IMR-90 (cell line): ENCODE measurements at regions not wholly inside any gene's neighbourhood (a gene's known extent, or its start where the extent isn't known, plus 50 kb on each side); places are given as distances from the start of the nearest gene placed in this dataset.

Source experiments
- ATAC-seq: fragments of 200-7000 bp; cut with Tn5 transposase; 2 replicates; pipeline ENCODE4 v1.9.1; 2020; ENCODE audit warnings: low read depth, mild to moderate bottlenecking, moderate library complexity
- BruUV-seq: library from RNA; stranded (reverse); fragments of 400-500 nt; replicated peaks from 2 replicates; lab custom pipeline; 2021; lab: Mats Ljungman, UMichigan
- CTCF ChIA-PET: fragments of 300-600 bp; formaldehyde crosslinking; extraction: SDS; loops from one replicate; lab custom pipeline; 2021; ENCODE audit warnings: antibody characterized with exemption; lab: Yijun Ruan, JAX
- POLR2A ChIA-PET: fragments of 300-600 bp; sonication (Branson Sonifier 250); formaldehyde crosslinking; loops from one replicate; lab custom pipeline; 2022; ENCODE audit warnings: antibody characterized with exemption; ENCODE audit not compliant: unreplicated experiment; lab: Charles Lee
- DNase-seq: peaks from one replicate; pipeline ENCODE4 v3.0.0; 2013
- H2AFZ ChIP-seq: replicated peaks from 2 replicates; pipeline ENCODE3; 2013; ENCODE audit warnings: low read length, mild to moderate bottlenecking; ENCODE audit not compliant: poor library complexity
- H2AK5ac ChIP-seq: 2 replicates; pipeline ENCODE4 v1.6.1; 2013; ENCODE audit warnings: low read depth, low read length, inconsistent platforms
- H2AK9ac ChIP-seq: replicated peaks from 2 replicates; pipeline ENCODE3; 2013; ENCODE audit warnings: mild to moderate bottlenecking, low read depth, low read length, moderate library complexity; ENCODE audit not compliant: poor library complexity
- H2BK120ac ChIP-seq: 2 replicates; pipeline ENCODE4 v1.6.1; 2013; ENCODE audit warnings: low read depth, low read length, inconsistent platforms
- H2BK15ac ChIP-seq: 3 replicates; pipeline ENCODE4 v1.6.1; 2013; ENCODE audit warnings: low read depth, low read length, inconsistent platforms
- H2BK20ac ChIP-seq: 2 replicates; pipeline ENCODE4 v1.6.1; 2013; ENCODE audit warnings: low read depth, mild to moderate bottlenecking, inconsistent platforms, low read length, moderate library complexity
- H2BK5ac ChIP-seq: 2 replicates; pipeline ENCODE4 v1.6.1; 2013; ENCODE audit warnings: mild to moderate bottlenecking, low read depth, low read length, inconsistent platforms; ENCODE audit not compliant: poor library complexity, severe bottlenecking
- H3K14ac ChIP-seq: replicated peaks from 2 replicates; pipeline ENCODE4 v1.6.1; 2013; ENCODE audit warnings: low read depth, low read length, inconsistent platforms
- H3K18ac ChIP-seq: 2 replicates; pipeline ENCODE4 v1.6.1; 2013; ENCODE audit warnings: low read depth, low read length, control low read depth
- H3K23ac ChIP-seq: 2 replicates; pipeline ENCODE4 v1.6.1; 2013; ENCODE audit warnings: low read depth, low read length, inconsistent platforms
- H3K27ac ChIP-seq: 2 replicates; pipeline ENCODE4 v1.5.1; 2013; ENCODE audit warnings: mild to moderate bottlenecking, control low read depth, low read length; ENCODE audit not compliant: insufficient read depth
- H3K27me3 ChIP-seq: 2 replicates; pipeline ENCODE4 v1.6.1; 2013; ENCODE audit warnings: low read length; ENCODE audit not compliant: control insufficient read depth, insufficient read depth
- H3K36me3 ChIP-seq: 2 replicates; pipeline ENCODE4 v1.6.1; 2013; ENCODE audit warnings: low read length, mixed read lengths; ENCODE audit not compliant: control insufficient read depth, insufficient read depth
- H3K4ac ChIP-seq: 2 replicates; pipeline ENCODE4 v1.6.1; 2013; ENCODE audit warnings: low read depth, low read length, inconsistent platforms
- H3K4me1 ChIP-seq: 2 replicates; pipeline ENCODE4 v1.6.1; 2013; ENCODE audit warnings: low read length, mixed read lengths; ENCODE audit not compliant: control insufficient read depth, insufficient read depth
- H3K4me2 ChIP-seq: 2 replicates; pipeline ENCODE4 v1.6.1; 2013; ENCODE audit warnings: low read depth, mild to moderate bottlenecking, control low read depth, low read length, moderate library complexity
- H3K4me3 ChIP-seq: 2 replicates; pipeline ENCODE4 v1.5.1; 2013; ENCODE audit warnings: low read depth, mild to moderate bottlenecking, control low read depth, low read length, moderate library complexity; ENCODE audit not compliant: insufficient read depth
- H3K56ac ChIP-seq: 2 replicates; pipeline ENCODE4 v1.6.1; 2013; ENCODE audit warnings: low read length, inconsistent platforms; ENCODE audit not compliant: insufficient read depth; ENCODE audit errors: extremely low read depth
- H3K79me1 ChIP-seq, 2 experiments: 2 replicates each; pipeline ENCODE4 v1.6.1; 2013; ENCODE audit warnings: low read length in 2 of 2, inconsistent platforms in 1 of 2, low read depth in 1 of 2
- H3K9ac ChIP-seq: 2 replicates; pipeline ENCODE4 v1.6.1; 2013; ENCODE audit warnings: low read depth, low read length, control low read depth
- H3K9me1 ChIP-seq: 2 replicates; pipeline ENCODE4 v1.6.1; 2013; ENCODE audit warnings: low read length, inconsistent platforms; ENCODE audit not compliant: insufficient read depth
- H3K9me3 ChIP-seq: 2 replicates; pipeline ENCODE4 v1.6.1; 2013; ENCODE audit warnings: low read length; ENCODE audit not compliant: control insufficient read depth, insufficient read depth
- H4K20me1 ChIP-seq: 2 replicates; pipeline ENCODE4 v1.6.1; 2013; ENCODE audit warnings: low read length, inconsistent platforms; ENCODE audit not compliant: insufficient read depth
- H4K5ac ChIP-seq: 2 replicates; pipeline ENCODE4 v1.6.1; 2013; ENCODE audit warnings: mild to moderate bottlenecking, low read depth, low read length, control low read depth
- H4K8ac ChIP-seq, 2 experiments: 2 replicates each; pipeline ENCODE4 v1.6.1; 2013; ENCODE audit warnings: low read depth in 2 of 2, low read length in 2 of 2, control low read depth in 1 of 2, inconsistent platforms in 1 of 2
- H4K91ac ChIP-seq: 2 replicates; pipeline ENCODE4 v1.6.1; 2013; ENCODE audit warnings: low read depth, low read length, inconsistent platforms; ENCODE audit not compliant: insufficient read depth
- BHLHE40 ChIP-seq: fragments of 150-350 bp; IDR thresholded peaks from 2 replicates; pipeline ENCODE4 v1.6.1; 2016; ENCODE audit warnings: mild to moderate bottlenecking, low read depth, low read length
- CHD1 ChIP-seq: IDR thresholded peaks from 2 replicates; pipeline ENCODE4 v1.6.1; 2012; ENCODE audit warnings: low read depth, low read length, improper control_type of control experiment
- FOS ChIP-seq: fragments of 150-350 bp; IDR thresholded peaks from 2 replicates; pipeline ENCODE4 v1.6.1; 2016; ENCODE audit warnings: low read depth, low read length
- MAFK ChIP-seq: IDR thresholded peaks from 2 replicates; pipeline ENCODE4 v1.6.1; 2012; ENCODE audit warnings: low read depth, low read length, improper control_type of control experiment
- MAZ ChIP-seq: IDR thresholded peaks from 2 replicates; pipeline ENCODE4 v1.6.1; 2012; ENCODE audit warnings: low read depth, mild to moderate bottlenecking, low read length, improper control_type of control experiment, moderate library complexity, borderline replicate concordance
- MXI1 ChIP-seq: IDR thresholded peaks from 2 replicates; pipeline ENCODE4 v1.6.1; 2012; ENCODE audit warnings: low read depth, mild to moderate bottlenecking, low read length, moderate library complexity, borderline replicate concordance
- POLR2A ChIP-seq: IDR thresholded peaks from 2 replicates; pipeline ENCODE4 v1.6.1; 2012; ENCODE audit warnings: mild to moderate bottlenecking, low read depth, low read length
- RAD21 ChIP-seq: IDR thresholded peaks from 2 replicates; pipeline ENCODE4 v1.6.1; 2012; ENCODE audit warnings: low read length, improper control_type of control experiment
- RCOR1 ChIP-seq: IDR thresholded peaks from 2 replicates; pipeline ENCODE4 v1.6.1; 2012; ENCODE audit warnings: mild to moderate bottlenecking, low read length, improper control_type of control experiment; ENCODE audit not compliant: insufficient replicate concordance
- RFX5 ChIP-seq: IDR thresholded peaks from 2 replicates; pipeline ENCODE4 v1.8.0; 2012; ENCODE audit warnings: low read depth, mild to moderate bottlenecking, low read length, moderate library complexity
- SMC3 ChIP-seq: fragments of 150-350 bp; IDR thresholded peaks from 2 replicates; pipeline ENCODE4 v1.6.1; 2016; ENCODE audit warnings: low read depth, mild to moderate bottlenecking, antibody characterized with exemption, low read length, moderate library complexity
- WGBS, 2 experiments: methylation state at CpG; one replicate each; pipeline versions ENCODE4 v1.1.5 to v1.1.7; 2013; ENCODE audit warnings: missing lambda C conversion rate in 2 of 2; ENCODE audit not compliant: insufficient read length in 1 of 2; ENCODE audit errors: extremely low coverage in 2 of 2; 5-methylcytosine and 5-hydroxymethylcytosine counted together
- dilution Hi-C: fragments of 300-500 bp; cut with HindIII; formaldehyde crosslinking; loops from one replicate; pipeline ENCODE4 v1.14.3; 2018; ENCODE audit warnings: low sequenced_read_pairs; ENCODE audit not compliant: unreplicated experiment
- in situ Hi-C: fragments of 300-500 bp; cut with MboI; formaldehyde crosslinking; loops from 3 replicates; pipeline ENCODE4 v1.14.3; 2019; ENCODE audit warnings: low sequenced_read_pairs, inconsistent platforms, mixed read lengths
- intact Hi-C: fragments of 100-400 bp; cut with micrococcal nuclease; formaldehyde crosslinking; loops from 2 replicates; pipeline ENCODE4 v1.10.0; 2022
- TF ChIP-seq, protein P1 (sequence below): conservative IDR thresholded peaks from 2 replicates; pipeline ENCODE4 v1.5.1; 2012; ENCODE audit warnings: mild to moderate bottlenecking, low read depth, low read length, improper control_type of control experiment

DNA sequence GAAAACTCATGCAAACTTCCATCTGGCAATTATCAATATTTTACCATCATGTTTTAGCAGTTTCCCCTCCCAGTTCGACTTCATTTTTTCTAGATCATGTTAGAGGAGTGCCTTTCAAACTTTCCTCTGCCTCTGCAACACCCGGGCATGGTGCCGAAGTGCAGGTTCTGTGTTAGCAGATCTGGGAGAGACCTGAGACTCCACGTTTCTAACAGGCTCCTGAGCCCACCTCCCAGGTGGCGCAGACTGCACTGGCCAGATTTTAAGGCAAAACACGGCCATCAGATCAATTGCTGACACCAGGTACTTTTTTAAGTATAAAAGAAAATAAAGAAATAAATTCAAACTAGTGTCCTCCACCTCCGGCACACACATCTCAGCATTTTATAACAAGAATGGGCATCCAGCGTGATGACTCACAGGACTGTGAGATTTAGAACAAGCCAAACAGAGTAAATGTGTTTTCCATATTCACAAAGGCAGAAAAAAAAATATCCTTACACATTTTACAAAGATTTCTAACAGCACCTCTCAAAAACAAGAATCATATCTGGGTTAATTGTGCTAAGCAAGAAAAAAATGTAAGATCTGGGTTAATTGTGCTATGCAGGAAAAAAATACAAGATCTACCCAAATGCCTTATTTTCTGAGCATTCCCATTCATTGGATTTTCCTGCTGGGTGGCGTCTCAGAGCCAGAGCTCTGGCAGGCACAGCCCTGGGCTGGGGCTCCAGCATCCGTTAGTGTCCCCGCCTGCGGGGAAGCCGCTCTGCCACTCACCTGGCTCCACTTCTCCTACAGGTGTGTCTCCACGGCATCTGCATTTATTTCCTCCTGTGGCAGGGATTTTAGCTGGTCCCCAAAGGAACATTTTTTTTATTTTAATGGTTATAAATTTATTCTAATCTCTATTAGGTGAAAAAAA is 127.9 kb upstream of the SOX1 start:
- Histone ChIP-seq H3K79me1 (no peaks in the 10 kb centered on the region), H2BK15ac (no peak overlapping the region), H3K4me3 (no peak overlapping the region), H3K9me3 (peaks cover 26% of the 10 kb centered on the region), H2AK5ac (no peak overlapping the region), H3K4ac (no peak overlapping the region), H3K4me1 (no peaks in the 10 kb centered on the region), H2BK120ac (no peak overlapping the region), H3K9ac (no peak overlapping the region), H3K14ac (no peak overlapping the region), H4K20me1 (no peaks in the 10 kb centered on the region), H3K27me3 (no peaks in the 10 kb centered on the region), H3K36me3 (no peaks in the 10 kb centered on the region), H3K23ac (no peak overlapping the region), H3K27ac (no peak overlapping the region), H2BK20ac (no peak overlapping the region), H3K9me1 (no peaks in the 10 kb centered on the region), H2BK5ac (no peak overlapping the region), H2AFZ (no peak overlapping the region), H4K5ac (no peak overlapping the region), H3K56ac (no peak overlapping the region), H3K18ac (no peak overlapping the region), H4K91ac (no peak overlapping the region), H3K4me2 (no peak overlapping the region), H4K8ac (no peak overlapping the region), H2AK9ac (no peak overlapping the region)
- intact Hi-C loops, result no loop called here
- no TSS peak for BruUV-seq
- ChIA-PET CTCF (no interaction called here), POLR2A (no interaction called here)
- in situ Hi-C loops, result no loop called here
- dilution Hi-C loops, result no loop called here
- TF ChIP-seq RAD21 (no peak), POLR2A (no peak), CHD1 (no peak), BHLHE40 (no peak), MXI1 (no peak), RCOR1 (no peak), SMC3 (no peak), MAFK (no peak), FOS (no peak), RFX5 (no peak), MAZ (no peak)
- TF ChIP-seq, protein P1, sequence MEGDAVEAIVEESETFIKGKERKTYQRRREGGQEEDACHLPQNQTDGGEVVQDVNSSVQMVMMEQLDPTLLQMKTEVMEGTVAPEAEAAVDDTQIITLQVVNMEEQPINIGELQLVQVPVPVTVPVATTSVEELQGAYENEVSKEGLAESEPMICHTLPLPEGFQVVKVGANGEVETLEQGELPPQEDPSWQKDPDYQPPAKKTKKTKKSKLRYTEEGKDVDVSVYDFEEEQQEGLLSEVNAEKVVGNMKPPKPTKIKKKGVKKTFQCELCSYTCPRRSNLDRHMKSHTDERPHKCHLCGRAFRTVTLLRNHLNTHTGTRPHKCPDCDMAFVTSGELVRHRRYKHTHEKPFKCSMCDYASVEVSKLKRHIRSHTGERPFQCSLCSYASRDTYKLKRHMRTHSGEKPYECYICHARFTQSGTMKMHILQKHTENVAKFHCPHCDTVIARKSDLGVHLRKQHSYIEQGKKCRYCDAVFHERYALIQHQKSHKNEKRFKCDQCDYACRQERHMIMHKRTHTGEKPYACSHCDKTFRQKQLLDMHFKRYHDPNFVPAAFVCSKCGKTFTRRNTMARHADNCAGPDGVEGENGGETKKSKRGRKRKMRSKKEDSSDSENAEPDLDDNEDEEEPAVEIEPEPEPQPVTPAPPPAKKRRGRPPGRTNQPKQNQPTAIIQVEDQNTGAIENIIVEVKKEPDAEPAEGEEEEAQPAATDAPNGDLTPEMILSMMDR, result no peak
- DNase-seq (no peak), ATAC-seq (no peak)
- WGBS, 2 experiments, result 29% methylated on average over 1 of the region's 14 CpGs; no CpG with 5 or more reads in 1 of the 2 experiments
